Astrocyte (in vitro differentiated cells and primary cell): ENCODE measurements at regions not wholly inside any gene's neighbourhood (a gene's known extent, or its start where the extent isn't known, plus 50 kb on each side); places are given as distances from the start of the nearest gene placed in this dataset.

ENCODE experiments used
- DNase-seq: peaks from one replicate; pipeline ENCODE4 v3.0.0-alpha.2; 2010; ENCODE audit warnings: low read depth
- FAIRE-seq: peaks from 2 replicates; lab custom pipeline; 2011; peaks lifted over from hg19 to GRCh38; lab: Jason Lieb, UNC
- H2AFZ ChIP-seq: 2 replicates; pipeline ENCODE4 v1.6.0; 2012; ENCODE audit warnings: low read depth, low read length, inconsistent platforms
- H3K27ac ChIP-seq: 2 replicates; pipeline ENCODE4 v1.5.1; 2011; ENCODE audit warnings: low read depth, low read length, inconsistent platforms
- H3K27me3 ChIP-seq: 2 replicates; pipeline ENCODE4 v1.6.0; 2011; ENCODE audit warnings: low read length, inconsistent platforms; ENCODE audit not compliant: insufficient read depth
- H3K36me3 ChIP-seq: 2 replicates; pipeline ENCODE4 v1.5.1; 2011; ENCODE audit warnings: low read length, inconsistent platforms; ENCODE audit not compliant: insufficient read depth
- H3K4me1 ChIP-seq: 2 replicates; pipeline ENCODE4 v1.5.1; 2011; ENCODE audit warnings: low read length, inconsistent platforms; ENCODE audit not compliant: insufficient read depth
- H3K4me2 ChIP-seq: 2 replicates; pipeline ENCODE4 v1.6.0; 2012; ENCODE audit warnings: low read length, inconsistent platforms
- H3K4me3 ChIP-seq: 2 replicates; pipeline ENCODE4 v1.5.1; 2011; ENCODE audit warnings: low read depth, mild to moderate bottlenecking, low read length, inconsistent platforms; ENCODE audit not compliant: insufficient read depth
- H3K79me2 ChIP-seq: 2 replicates; pipeline ENCODE4 v1.6.0; 2012; ENCODE audit warnings: mild to moderate bottlenecking, low read length, inconsistent platforms; ENCODE audit not compliant: insufficient read depth
- H3K9ac ChIP-seq: 2 replicates; pipeline ENCODE4 v1.6.0; 2012; ENCODE audit warnings: mild to moderate bottlenecking, low read length, inconsistent platforms
- H3K9me3 ChIP-seq: 2 replicates; pipeline ENCODE4 v1.5.1; 2012; ENCODE audit warnings: low read depth, mild to moderate bottlenecking, low read length, inconsistent platforms; ENCODE audit not compliant: insufficient read depth
- H4K20me1 ChIP-seq: 2 replicates; pipeline ENCODE4 v1.6.0; 2012; ENCODE audit warnings: low read length, inconsistent platforms; ENCODE audit not compliant: insufficient read depth
- H3K27ac Mint-ChIP-seq: one replicate; pipeline ENCODE4 v1.8.0; 2021; ENCODE audit warnings: mild to moderate bottlenecking, mixed read lengths; ENCODE audit not compliant: unreplicated experiment
- H3K27me3 Mint-ChIP-seq: one replicate; pipeline ENCODE4 v1.8.0; 2021; ENCODE audit warnings: low read depth, mixed read lengths; ENCODE audit not compliant: unreplicated experiment
- H3K36me3 Mint-ChIP-seq: one replicate; pipeline ENCODE4 v1.8.0; 2021; ENCODE audit warnings: low read depth, mixed read lengths; ENCODE audit not compliant: unreplicated experiment
- H3K4me1 Mint-ChIP-seq: one replicate; pipeline ENCODE4 v1.8.0; 2021; ENCODE audit warnings: low read depth, mixed read lengths; ENCODE audit not compliant: unreplicated experiment
- H3K4me3 Mint-ChIP-seq: one replicate; pipeline ENCODE4 v1.8.0; 2021; ENCODE audit warnings: mild to moderate bottlenecking, moderate library complexity, mixed read lengths; ENCODE audit not compliant: unreplicated experiment
- H3K9me3 Mint-ChIP-seq: one replicate; pipeline ENCODE4 v1.8.0; 2021; ENCODE audit warnings: mild to moderate bottlenecking, mixed read lengths; ENCODE audit not compliant: unreplicated experiment
- EZH2 ChIP-seq: IDR thresholded peaks from 2 replicates; pipeline ENCODE4 v1.6.1; 2012; ENCODE audit warnings: mild to moderate bottlenecking, low read length, inconsistent platforms; ENCODE audit not compliant: insufficient read depth
- TF ChIP-seq, protein P1 (sequence below): IDR thresholded peaks from 2 replicates; pipeline ENCODE4 v1.5.1; 2011; ENCODE audit warnings: low read depth, mild to moderate bottlenecking, inconsistent platforms, low read length, moderate library complexity; ENCODE audit not compliant: insufficient read depth

DNA sequence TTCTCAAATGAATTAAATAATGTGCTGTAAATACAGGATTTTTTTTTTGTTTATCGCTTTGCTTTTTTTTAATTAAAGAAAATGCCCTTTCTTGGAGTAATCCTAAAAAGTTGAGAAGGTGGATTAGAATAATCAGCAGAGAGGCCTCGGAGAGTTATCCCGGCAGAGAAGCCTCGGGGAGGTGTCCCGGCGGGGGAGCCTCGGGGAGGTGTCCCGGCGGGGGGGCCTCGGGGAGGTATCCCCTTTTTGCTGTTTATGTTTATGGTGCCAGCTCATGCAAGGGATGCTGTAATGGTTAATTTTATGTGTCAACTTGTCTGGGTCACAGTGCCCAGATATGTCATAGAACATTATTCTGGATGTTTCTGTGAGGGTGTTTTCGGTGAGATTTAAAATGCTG is 263.0 kb upstream of the TRIB2 start:
- FAIRE-seq, result no peak
- H3K27ac Mint-ChIP-seq, result no peak overlapping the region
- no peaks in the 10 kb centered on the region for H4K20me1 ChIP-seq
- TF ChIP-seq EZH2, result no peak
- TF ChIP-seq, protein P1, sequence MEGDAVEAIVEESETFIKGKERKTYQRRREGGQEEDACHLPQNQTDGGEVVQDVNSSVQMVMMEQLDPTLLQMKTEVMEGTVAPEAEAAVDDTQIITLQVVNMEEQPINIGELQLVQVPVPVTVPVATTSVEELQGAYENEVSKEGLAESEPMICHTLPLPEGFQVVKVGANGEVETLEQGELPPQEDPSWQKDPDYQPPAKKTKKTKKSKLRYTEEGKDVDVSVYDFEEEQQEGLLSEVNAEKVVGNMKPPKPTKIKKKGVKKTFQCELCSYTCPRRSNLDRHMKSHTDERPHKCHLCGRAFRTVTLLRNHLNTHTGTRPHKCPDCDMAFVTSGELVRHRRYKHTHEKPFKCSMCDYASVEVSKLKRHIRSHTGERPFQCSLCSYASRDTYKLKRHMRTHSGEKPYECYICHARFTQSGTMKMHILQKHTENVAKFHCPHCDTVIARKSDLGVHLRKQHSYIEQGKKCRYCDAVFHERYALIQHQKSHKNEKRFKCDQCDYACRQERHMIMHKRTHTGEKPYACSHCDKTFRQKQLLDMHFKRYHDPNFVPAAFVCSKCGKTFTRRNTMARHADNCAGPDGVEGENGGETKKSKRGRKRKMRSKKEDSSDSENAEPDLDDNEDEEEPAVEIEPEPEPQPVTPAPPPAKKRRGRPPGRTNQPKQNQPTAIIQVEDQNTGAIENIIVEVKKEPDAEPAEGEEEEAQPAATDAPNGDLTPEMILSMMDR, result no peak
- peaks cover 25% of the 10 kb centered on the region for H3K4me1 Mint-ChIP-seq
- no peak overlapping the region for H3K4me3 ChIP-seq
- peaks cover 4% of the 10 kb centered on the region for H3K4me1 ChIP-seq
- H3K9ac ChIP-seq, result no peak overlapping the region
- DNase-seq, result no peak
- H3K27me3 Mint-ChIP-seq, result no peaks in the 10 kb centered on the region
- H3K4me2 ChIP-seq, result no peak overlapping the region
- H2AFZ ChIP-seq, result no peak overlapping the region
- no peaks in the 10 kb centered on the region for H3K9me3 ChIP-seq
- H3K79me2 ChIP-seq, result no peaks in the 10 kb centered on the region
- H3K4me3 Mint-ChIP-seq, result no peak overlapping the region
- H3K36me3 ChIP-seq, result no peaks in the 10 kb centered on the region
- H3K27me3 ChIP-seq, result no peaks in the 10 kb centered on the region
- H3K36me3 Mint-ChIP-seq, result no peaks in the 10 kb centered on the region
- H3K27ac ChIP-seq, result no peak overlapping the region
- H3K9me3 Mint-ChIP-seq, result no peaks in the 10 kb centered on the region

DNA sequence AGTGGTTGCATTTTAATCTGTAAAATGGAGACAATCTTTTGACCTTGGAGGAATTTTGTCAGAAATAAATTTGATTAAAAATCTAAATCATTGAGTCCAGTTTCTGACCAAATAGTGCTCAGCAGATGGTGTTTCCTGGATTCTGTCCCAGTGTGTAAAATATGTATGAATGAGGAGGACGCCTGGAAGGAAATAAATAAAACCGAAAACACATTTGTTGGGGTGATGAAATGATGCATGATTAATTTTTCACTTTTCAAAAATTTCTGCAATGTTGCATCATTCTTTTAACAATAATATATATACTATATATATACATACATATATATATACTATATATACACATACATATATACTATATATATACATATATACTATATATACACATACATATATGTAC is 261.1 kb upstream of the TRIB2 start:
- Mint-ChIP-seq H3K27ac (peak overlapping the region; percentile 8), H3K4me3 (no peak overlapping the region), H3K4me1 (peaks cover 16% of the 10 kb centered on the region), H3K36me3 (no peaks in the 10 kb centered on the region), H3K27me3 (no peaks in the 10 kb centered on the region), H3K9me3 (no peaks in the 10 kb centered on the region)
- no peak overlapping the region for H2AFZ ChIP-seq
- no peak overlapping the region for H3K9ac ChIP-seq
- no peak for FAIRE-seq
- H3K27ac ChIP-seq, result no peak overlapping the region
- H3K4me2 ChIP-seq, result no peak overlapping the region
- H3K27me3 ChIP-seq, result no peaks in the 10 kb centered on the region
- no peak overlapping the region for H3K4me3 ChIP-seq
- H4K20me1 ChIP-seq, result no peaks in the 10 kb centered on the region
- no peak for TF ChIP-seq EZH2
- TF ChIP-seq, protein P1, result no peak
- DNase-seq, result no peak
- no peaks in the 10 kb centered on the region for H3K79me2 ChIP-seq
- H3K36me3 ChIP-seq, result no peaks in the 10 kb centered on the region
- peaks cover 4% of the 10 kb centered on the region for H3K4me1 ChIP-seq
- no peaks in the 10 kb centered on the region for H3K9me3 ChIP-seq

DNA sequence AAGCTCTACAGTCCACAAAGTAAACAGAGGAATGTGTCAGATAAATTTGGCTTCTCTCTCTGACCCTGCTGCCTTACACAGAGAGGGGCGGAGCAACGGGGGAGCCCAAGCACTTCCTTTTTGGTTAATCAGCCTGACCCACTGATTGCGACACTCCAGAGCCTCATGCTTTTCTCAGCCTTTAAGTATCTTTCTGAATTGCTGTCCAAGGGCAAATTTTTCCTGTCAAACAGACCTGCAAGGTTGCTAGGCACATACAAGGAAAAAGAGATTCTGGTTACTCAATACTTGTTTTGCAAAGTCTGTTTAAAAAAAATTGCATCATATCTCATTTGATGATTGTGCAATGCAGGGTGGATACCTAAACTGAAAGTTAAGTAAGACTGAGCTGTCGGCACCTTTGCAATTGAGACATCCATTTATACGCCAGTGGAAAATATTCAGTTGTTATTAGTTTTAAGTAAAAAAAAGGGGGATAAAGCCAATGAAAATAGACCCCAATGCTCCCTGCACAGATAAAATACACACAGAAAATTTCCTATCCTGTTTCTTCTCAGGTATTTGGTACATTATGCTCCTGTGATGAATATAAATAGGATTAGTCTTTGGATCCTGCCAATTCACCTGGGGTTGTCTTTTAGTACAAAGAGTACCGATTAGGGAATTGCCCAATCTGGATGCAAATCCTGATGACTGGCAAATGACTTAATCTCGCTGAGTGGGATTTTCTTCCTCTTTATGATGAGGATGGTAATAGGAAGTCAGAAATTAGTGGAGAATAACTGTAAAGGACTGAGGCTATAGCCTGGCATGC is 260.2 kb upstream of the TRIB2 start:
- DNase-seq (peak; percentile 98), FAIRE-seq (no peak)
- peak overlapping the region; percentile 79 for H3K4me2 ChIP-seq
- Mint-ChIP-seq H3K4me1 (peaks cover 16% of the 10 kb centered on the region), H3K4me3 (no peak overlapping the region), H3K9me3 (no peaks in the 10 kb centered on the region), H3K27me3 (no peaks in the 10 kb centered on the region), H3K36me3 (no peaks in the 10 kb centered on the region), H3K27ac (peak overlapping the region; percentile 53)
- H3K4me3 ChIP-seq, result peak overlapping the region; percentile 25
- H4K20me1 ChIP-seq, result no peaks in the 10 kb centered on the region
- H3K79me2 ChIP-seq, result no peaks in the 10 kb centered on the region
- H3K9ac ChIP-seq, result no peak overlapping the region
- TF ChIP-seq, protein P1, result no peak
- TF ChIP-seq EZH2, result no peak
- no peaks in the 10 kb centered on the region for H3K9me3 ChIP-seq
- H2AFZ ChIP-seq, result no peak overlapping the region
- H3K27ac ChIP-seq, result no peak overlapping the region
- peaks cover 4% of the 10 kb centered on the region for H3K4me1 ChIP-seq
- no peaks in the 10 kb centered on the region for H3K36me3 ChIP-seq
- H3K27me3 ChIP-seq, result no peaks in the 10 kb centered on the region
